Brain microvascular endothelial cell (primary cell): ENCODE measurements at regions not wholly inside any gene's neighbourhood (a gene's known extent, or its start where the extent isn't known, plus 50 kb on each side); places are given as distances from the start of the nearest gene placed in this dataset.
A peak's percentile ranks its signal among the peaks of the same experiment; 100 is the strongest.
"Not testable (repeated sequence)": the region's sequence is repeated elsewhere in the genome, so short reads cannot be mapped to it uniquely, and the experiment has no call there.

Experiments
- DNase-seq: peaks from one replicate; pipeline ENCODE4 v3.0.0-alpha.2; 2020
- H3K27ac ChIP-seq: fragments of 250-450 bp; sonication (Bioruptor Pico); 2 replicates; pipeline ENCODE4 v1.5.1; 2020; ENCODE audit warnings: mild to moderate bottlenecking, moderate library complexity
- H3K27me3 ChIP-seq: fragments of 250-450 bp; sonication (Bioruptor Pico); replicated peaks from 2 replicates; pipeline ENCODE4 v1.5.1; 2020; ENCODE audit warnings: mild to moderate bottlenecking
- H3K36me3 ChIP-seq: fragments of 250-450 bp; sonication (Bioruptor Pico); replicated peaks from 2 replicates; pipeline ENCODE4 v1.5.1; 2020; ENCODE audit warnings: mild to moderate bottlenecking
- H3K4me3 ChIP-seq: 2 replicates; pipeline ENCODE4 v1.5.1; 2011; ENCODE audit warnings: low read depth, mild to moderate bottlenecking, control low read depth, low read length, moderate library complexity
- CTCF ChIP-seq: IDR thresholded peaks from 2 replicates; pipeline ENCODE4 v1.5.1; 2011; ENCODE audit warnings: low read depth, mild to moderate bottlenecking, moderate library complexity, low read length, control low read depth, inconsistent platforms; ENCODE audit errors: missing control alignments
- in situ Hi-C: cut with HindIII; loops from 2 replicates; pipeline ENCODE4 v1.10.0; 2017; ENCODE audit warnings: low sequenced_read_pairs, low pct_ligation_motif_present

DNA sequence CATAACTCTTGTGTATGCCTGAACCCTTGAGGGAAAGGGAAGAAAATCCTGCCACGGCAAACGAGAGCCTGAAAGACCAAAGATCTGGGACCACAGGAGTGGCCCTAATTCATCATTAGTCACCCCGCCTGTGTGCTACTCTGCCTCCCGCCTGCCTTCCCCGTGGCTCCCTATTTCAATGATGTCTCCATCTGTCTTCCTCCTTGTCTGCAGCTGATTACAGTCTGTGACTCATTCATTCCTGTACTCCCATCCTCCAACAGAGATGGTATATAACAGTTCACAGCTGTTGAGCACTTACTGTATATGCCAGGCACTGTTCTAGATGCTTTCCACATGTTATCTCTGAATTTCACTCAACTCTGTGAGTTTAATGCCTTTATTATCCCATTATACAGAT, 96.6 kb downstream of the SEC16B start:
- H3K36me3 ChIP-seq = no peaks in the 10 kb centered on the region
- no peak overlapping the region for H3K4me3 ChIP-seq
- TF ChIP-seq CTCF = no peak
- DNase-seq = peak; percentile 85
- H3K27me3 ChIP-seq = no peaks in the 10 kb centered on the region
- H3K27ac ChIP-seq = no peak overlapping the region
- in situ Hi-C loops = no loop called here

DNA sequence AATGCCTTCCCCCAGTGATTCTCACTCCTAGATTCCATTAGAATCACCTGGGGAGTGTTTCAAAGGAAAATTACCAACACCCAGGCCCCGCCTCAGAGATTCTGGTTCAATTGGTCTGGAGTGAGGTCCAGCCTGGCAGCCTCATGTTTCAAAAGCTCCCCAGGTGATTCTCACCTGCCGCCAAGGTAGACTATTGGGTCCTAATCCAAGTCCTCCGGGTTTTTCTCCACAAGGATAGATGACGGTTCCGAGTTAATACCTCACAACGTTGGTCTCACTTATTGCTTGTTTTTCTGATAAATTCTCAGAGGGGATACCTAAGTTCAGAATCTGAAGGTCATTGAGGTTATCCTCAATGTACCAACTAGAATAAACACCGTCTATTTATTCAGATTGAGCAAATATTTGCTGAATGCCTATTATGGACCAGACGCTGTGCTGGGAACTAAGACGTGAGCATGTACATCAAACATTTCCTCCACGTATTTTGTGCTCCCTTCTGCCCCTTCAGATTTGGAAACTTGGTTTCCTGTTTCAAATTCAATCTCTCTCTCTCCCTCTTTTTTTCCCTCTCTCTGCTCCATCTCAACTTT, 97.5 kb downstream of the SEC16B start:
- Histone ChIP-seq H3K36me3 (no peaks in the 10 kb centered on the region), H3K27ac (no peak overlapping the region), H3K4me3 (no peak overlapping the region), H3K27me3 (no peaks in the 10 kb centered on the region)
- in situ Hi-C loops = no loop called here
- no peak for TF ChIP-seq CTCF
- no peak for DNase-seq

DNA sequence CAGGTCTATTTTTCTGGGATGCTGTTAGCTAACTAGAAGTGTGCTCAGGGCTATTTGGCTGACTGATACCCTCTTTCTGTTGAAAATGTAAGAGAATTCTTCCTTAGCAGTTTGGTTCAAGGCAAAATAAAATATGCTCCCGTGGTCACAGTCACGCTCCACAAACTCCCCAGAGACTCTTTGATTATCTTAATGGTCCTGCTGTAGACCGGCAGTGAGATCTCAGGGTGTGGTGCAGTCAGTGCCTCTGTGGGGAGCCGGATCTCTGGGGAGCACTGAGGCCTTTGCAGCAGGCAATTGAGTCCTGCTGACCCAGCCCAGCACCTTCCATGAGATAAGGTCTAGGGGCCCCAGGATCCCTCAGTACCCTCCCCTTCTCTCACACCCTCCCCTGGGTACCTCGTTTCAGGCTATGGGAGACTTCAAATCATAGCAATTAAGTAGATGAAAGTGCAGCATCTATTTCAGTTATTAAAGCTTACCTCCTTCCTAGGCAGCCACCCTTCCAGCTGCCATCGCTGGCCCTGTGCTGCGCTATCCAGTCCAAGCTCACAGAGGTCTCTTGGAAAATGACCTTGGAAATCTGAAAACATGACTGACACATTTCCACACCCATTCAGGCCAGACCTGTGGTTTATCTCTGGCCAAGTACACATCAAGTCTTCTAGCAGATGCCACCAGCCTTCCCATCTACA, 98.1 kb downstream of the SEC16B start:
- H3K27me3 ChIP-seq = no peaks in the 10 kb centered on the region
- H3K27ac ChIP-seq = no peak overlapping the region
- TF ChIP-seq CTCF = no peak
- no peak for DNase-seq
- in situ Hi-C loops = no loop called here
- H3K36me3 ChIP-seq = no peaks in the 10 kb centered on the region
- H3K4me3 ChIP-seq = no peak overlapping the region

DNA sequence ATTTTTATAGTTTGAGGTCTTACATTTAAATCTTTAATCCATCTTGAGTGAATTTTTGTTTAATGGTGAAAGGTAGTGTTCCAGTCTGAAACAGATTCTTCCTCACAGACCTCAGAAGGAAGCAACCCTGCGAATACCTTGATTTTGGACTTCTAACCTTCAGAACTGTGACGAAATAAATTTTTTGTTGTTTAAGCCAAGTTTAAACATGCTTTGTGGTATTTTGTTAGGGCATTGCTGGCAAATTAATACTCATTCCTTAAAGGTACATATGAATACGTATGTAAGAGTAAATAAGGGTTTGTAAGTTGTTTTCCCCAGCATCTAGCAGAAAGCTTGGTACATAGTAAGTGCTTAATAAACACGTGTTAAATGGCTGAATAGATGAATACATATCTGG, 100.3 kb downstream of the SEC16B start:
- Histone ChIP-seq H3K4me3 (no peak overlapping the region), H3K27ac (no peak overlapping the region), H3K36me3 (no peaks in the 10 kb centered on the region), H3K27me3 (no peaks in the 10 kb centered on the region)
- DNase-seq = no peak
- in situ Hi-C loops = no loop called here
- no peak for TF ChIP-seq CTCF

DNA sequence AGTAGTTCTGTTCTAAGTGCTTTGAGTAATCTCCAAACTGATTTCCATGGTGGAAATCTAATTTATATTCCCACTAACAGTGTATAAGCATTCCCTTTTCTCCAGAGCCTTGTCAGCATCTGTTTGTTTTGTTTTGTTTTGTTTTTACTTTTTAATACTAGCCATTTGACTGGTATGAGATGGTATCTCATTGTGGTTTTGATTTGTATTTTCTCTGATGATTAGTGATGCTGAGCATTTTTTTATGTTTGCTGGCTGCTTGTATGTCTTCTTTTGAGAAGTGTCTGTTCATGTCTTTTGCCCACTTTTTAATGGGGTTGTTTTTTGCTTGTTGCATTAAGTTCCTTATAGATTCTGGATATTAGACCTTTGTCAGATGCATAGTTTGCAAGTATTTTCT, 100.8 kb downstream of the SEC16B start:
- DNase-seq, in situ Hi-C loops, H3K4me3 ChIP-seq: not testable (repeated sequence)

GRCh38 chr1:177865807-177866206, 104.1 kb downstream of the SEC16B start:
- Histone ChIP-seq H3K4me3 (no peak overlapping the region), H3K36me3 (no peaks in the 10 kb centered on the region), H3K27me3 (no peaks in the 10 kb centered on the region), H3K27ac (no peak overlapping the region)
- TF ChIP-seq CTCF = no peak
- DNase-seq = no peak
- in situ Hi-C loops = no loop called here

More for the DNA sequence above, 100.8 kb downstream of the SEC16B start:
- H3K36me3 ChIP-seq, H3K27ac ChIP-seq, H3K27me3 ChIP-seq: not testable (repeated sequence)
